Breast epithelium (tissue), 3 donors: ENCODE measurements at regions not wholly inside any gene's neighbourhood (a gene's known extent, or its start where the extent isn't known, plus 50 kb on each side); places are given as distances from the start of the nearest gene placed in this dataset.

Source experiments
- POLR2A ChIP-seq: fragments of 450-650 bp; IDR thresholded peaks from one replicate; pipeline ENCODE4 v1.6.1; 2016; ENCODE audit warnings: antibody characterized with exemption, mild to moderate bottlenecking, moderate library complexity
- TF ChIP-seq, protein P1 (sequence below), 3 donors: fragments of 450-650 bp; IDR thresholded peaks; one replicate each; pipeline ENCODE4 v1.5.1; 2016 to 2017; ENCODE audit warnings: antibody characterized with exemption in 3 of 3, mild to moderate bottlenecking in 3 of 3, moderate library complexity in 3 of 3

DNA sequence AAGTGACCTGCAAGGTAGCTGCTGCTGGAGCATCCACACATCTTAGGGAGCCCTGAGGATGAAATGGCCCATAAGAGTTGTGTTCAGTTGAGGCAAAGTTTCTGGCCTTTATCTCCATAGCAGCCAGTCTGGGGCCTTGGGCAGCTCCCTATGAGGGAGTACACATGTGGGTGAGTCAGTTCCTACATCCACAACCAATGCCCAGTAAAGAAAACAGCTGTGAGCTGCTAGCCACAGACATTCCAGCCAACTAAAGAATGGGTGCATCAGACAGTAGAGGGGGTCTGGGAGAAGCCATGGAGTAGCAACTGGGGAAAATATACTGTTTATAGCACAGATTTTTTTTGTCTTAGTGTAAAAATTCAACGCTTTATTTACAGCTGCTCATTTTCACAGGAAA lies 720.7 kb downstream of the TLE1 start:
- TF ChIP-seq POLR2A = no peak
- TF ChIP-seq, protein P1, sequence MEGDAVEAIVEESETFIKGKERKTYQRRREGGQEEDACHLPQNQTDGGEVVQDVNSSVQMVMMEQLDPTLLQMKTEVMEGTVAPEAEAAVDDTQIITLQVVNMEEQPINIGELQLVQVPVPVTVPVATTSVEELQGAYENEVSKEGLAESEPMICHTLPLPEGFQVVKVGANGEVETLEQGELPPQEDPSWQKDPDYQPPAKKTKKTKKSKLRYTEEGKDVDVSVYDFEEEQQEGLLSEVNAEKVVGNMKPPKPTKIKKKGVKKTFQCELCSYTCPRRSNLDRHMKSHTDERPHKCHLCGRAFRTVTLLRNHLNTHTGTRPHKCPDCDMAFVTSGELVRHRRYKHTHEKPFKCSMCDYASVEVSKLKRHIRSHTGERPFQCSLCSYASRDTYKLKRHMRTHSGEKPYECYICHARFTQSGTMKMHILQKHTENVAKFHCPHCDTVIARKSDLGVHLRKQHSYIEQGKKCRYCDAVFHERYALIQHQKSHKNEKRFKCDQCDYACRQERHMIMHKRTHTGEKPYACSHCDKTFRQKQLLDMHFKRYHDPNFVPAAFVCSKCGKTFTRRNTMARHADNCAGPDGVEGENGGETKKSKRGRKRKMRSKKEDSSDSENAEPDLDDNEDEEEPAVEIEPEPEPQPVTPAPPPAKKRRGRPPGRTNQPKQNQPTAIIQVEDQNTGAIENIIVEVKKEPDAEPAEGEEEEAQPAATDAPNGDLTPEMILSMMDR (IDR thresholded peaks at IDR 0.05) = no peak
